ENCODE measurements at regions not wholly inside any gene's neighbourhood (a gene's known extent, or its start where the extent isn't known, plus 50 kb on each side); places are given as distances from the start of the nearest gene placed in this dataset.
A peak's percentile ranks its signal among the peaks of the same experiment; 100 is the strongest.

- TF ChIP-seq CTCF (IDR thresholded peaks at IDR 0.05; ENCODE audit: control extremely low read depth in 1 of 3, insufficient read depth in 1 of 3, low read depth in 1 of 3, low read length in 3 of 3) (no peak), CHD2 (IDR thresholded peaks at IDR 0.05; ENCODE audit: low read length) (no peak), CHD7 (IDR thresholded peaks at IDR 0.05; ENCODE audit: insufficient replicate concordance, low read length) (no peak), POLR2A (IDR thresholded peaks at IDR 0.05; ENCODE audit: control extremely low read depth in 1 of 2, low read depth in 2 of 2, low read length in 2 of 2) (peak in 1 of 2 experiments; percentile 22; a peak in 1 of 3 replicates), POLR2AphosphoS5 (IDR thresholded peaks at IDR 0.05; ENCODE audit: low read depth, low read length) (no peak), SRF (IDR thresholded peaks at IDR 0.05; ENCODE audit: low read depth, low read length) (no peak), ATF3 (IDR thresholded peaks at IDR 0.05; ENCODE audit: insufficient read depth, low read depth, low read length) (no peak), EP300 (IDR thresholded peaks at IDR 0.05; ENCODE audit: borderline replicate concordance in 1 of 2, low read depth in 2 of 2, low read length in 2 of 2) (no peak), CBX5 (IDR thresholded peaks at IDR 0.05; ENCODE audit: low read depth, low read length) (no peak), SIN3A (conservative IDR thresholded peaks at IDR 0.05 in 1 of 2, IDR thresholded peaks at IDR 0.05 in 1 of 2; ENCODE audit: low read depth in 1 of 2, low read length in 2 of 2) (no peak), CHD1 (IDR thresholded peaks at IDR 0.05; ENCODE audit: low read depth, low read length) (no peak), TEAD4 (IDR thresholded peaks at IDR 0.05; ENCODE audit: low read depth, low read length) (no peak), RAD21 (IDR thresholded peaks at IDR 0.05 in 1 of 2, conservative IDR thresholded peaks at IDR 0.05 in 1 of 2; ENCODE audit: low read depth in 2 of 2, low read length in 2 of 2) (no peak), SIRT6 (IDR thresholded peaks at IDR 0.05; ENCODE audit: low read length) (no peak)
These were observed 251.9 kb downstream of the TJP1 start for GRCh38 chr15:29570121-29570947.

Data from H1 (cell line).